ENCODE measurements at regions not wholly inside any gene's neighbourhood (a gene's known extent, or its start where the extent isn't known, plus 50 kb on each side); places are given as distances from the start of the nearest gene placed in this dataset.

GRCh38 chr5:23677996-23678395 lies 170.6 kb downstream of the PRDM9 start:
- Histone ChIP-seq H3K4me1 (ENCODE audit: insufficient read depth, low read length, poor library complexity, severe bottlenecking) (no peaks in the 10 kb centered on the region), H3K79me2 (ENCODE audit: insufficient read depth, low read depth, low read length) (no peaks in the 10 kb centered on the region), H3K27ac (ENCODE audit: low read depth, low read length, poor library complexity, severe bottlenecking) (no peak overlapping the region), H3K9me3 (ENCODE audit: low read length) (peaks cover 9% of the 10 kb centered on the region; the same call in 1 of the 2 replicates), H2AFZ (ENCODE audit: low read length) (no peak overlapping the region), H3K4me2 (ENCODE audit: low read length) (no peak overlapping the region), H3K36me3 (ENCODE audit: insufficient read depth, low read length) (no peaks in the 10 kb centered on the region), H3K4me3 (ENCODE audit: low read depth, low read length, poor library complexity, severe bottlenecking) (no peak overlapping the region), H3K9me2 (ENCODE audit: insufficient read depth, low read length) (no peaks in the 10 kb centered on the region), H4K20me1 (ENCODE audit: insufficient read depth, low read length) (no peaks in the 10 kb centered on the region)
- no TSS peak for BruUV-seq (replicated peaks)
- intact Hi-C loops (cut with micrococcal nuclease; ENCODE audit: unreplicated experiment) = no loop called here
- TF ChIP-seq CTCF (conservative IDR thresholded peaks at IDR 0.05; ENCODE audit: low read length) (no peak), EZH2phosphoT487 (IDR thresholded peaks at IDR 0.05; ENCODE audit: borderline replicate concordance, low read depth, low read length) (no peak)
- CTCF ChIA-PET (ENCODE audit: unreplicated experiment) = no interaction called here
- no peak for DNase-seq (ENCODE audit: low spot score)
- POLR2A ChIA-PET = no interaction called here

- H3K9me3 ChIP-seq (ENCODE audit: low read length) = no peaks in the 10 kb centered on the region
- no peaks in the 10 kb centered on the region for H4K20me1 ChIP-seq (ENCODE audit: insufficient read depth, low read length)
- no peak overlapping the region for H3K4me2 ChIP-seq (ENCODE audit: low read length)
- TF ChIP-seq EZH2phosphoT487 (IDR thresholded peaks at IDR 0.05; ENCODE audit: borderline replicate concordance, low read depth, low read length) (no peak), CTCF (conservative IDR thresholded peaks at IDR 0.05; ENCODE audit: low read length) (no peak)
- no peaks in the 10 kb centered on the region for H3K79me2 ChIP-seq (ENCODE audit: insufficient read depth, low read depth, low read length)
- no peaks in the 10 kb centered on the region for H3K36me3 ChIP-seq (ENCODE audit: insufficient read depth, low read length)
- ChIA-PET CTCF (ENCODE audit: unreplicated experiment) (no interaction called here), POLR2A (no interaction called here)
- DNase-seq (ENCODE audit: low spot score) = no peak
- H2AFZ ChIP-seq (ENCODE audit: low read length) = no peak overlapping the region
- no peaks in the 10 kb centered on the region for H3K9me2 ChIP-seq (ENCODE audit: insufficient read depth, low read length)
- no peaks in the 10 kb centered on the region for H3K4me1 ChIP-seq (ENCODE audit: insufficient read depth, low read length, poor library complexity, severe bottlenecking)
- no TSS peak for BruUV-seq (replicated peaks)
- intact Hi-C loops (cut with micrococcal nuclease; ENCODE audit: unreplicated experiment) = no loop called here
- H3K4me3 ChIP-seq (ENCODE audit: low read depth, low read length, poor library complexity, severe bottlenecking) = no peak overlapping the region
- no peak overlapping the region for H3K27ac ChIP-seq (ENCODE audit: low read depth, low read length, poor library complexity, severe bottlenecking)
These were observed 176.7 kb downstream of the PRDM9 start for GRCh38 chr5:23684103-23684502.

GRCh38 chr5:23703940-23704855 lies 196.8 kb downstream of the PRDM9 start:
- Histone ChIP-seq H3K79me2 (ENCODE audit: insufficient read depth, low read depth, low read length) (no peaks in the 10 kb centered on the region), H2AFZ (ENCODE audit: low read length) (no peak overlapping the region), H4K20me1 (ENCODE audit: insufficient read depth, low read length) (no peaks in the 10 kb centered on the region), H3K27ac (ENCODE audit: low read depth, low read length, poor library complexity, severe bottlenecking) (no peak overlapping the region), H3K9me2 (ENCODE audit: insufficient read depth, low read length) (no peaks in the 10 kb centered on the region), H3K9me3 (ENCODE audit: low read length) (no peaks in the 10 kb centered on the region), H3K4me3 (ENCODE audit: low read depth, low read length, poor library complexity, severe bottlenecking) (no peak overlapping the region), H3K4me1 (ENCODE audit: insufficient read depth, low read length, poor library complexity, severe bottlenecking) (no peaks in the 10 kb centered on the region), H3K4me2 (ENCODE audit: low read length) (no peak overlapping the region), H3K36me3 (ENCODE audit: insufficient read depth, low read length) (no peaks in the 10 kb centered on the region)
- ChIA-PET POLR2A (no interaction called here), CTCF (ENCODE audit: unreplicated experiment) (no interaction called here)
- DNase-seq (ENCODE audit: low spot score) = no peak
- intact Hi-C loops (cut with micrococcal nuclease; ENCODE audit: unreplicated experiment) = no loop called here
- TF ChIP-seq CTCF (conservative IDR thresholded peaks at IDR 0.05; ENCODE audit: low read length) (no peak), EZH2phosphoT487 (IDR thresholded peaks at IDR 0.05; ENCODE audit: borderline replicate concordance, low read depth, low read length) (no peak)
- no TSS peak for BruUV-seq (replicated peaks)

Measured in OCI-LY7 (cell line).